Activated CD4-positive, alpha-beta T cell treated with anti-CD3 and anti-CD28 coated beads, Interleukin-2, amount 50 U/mL, for 48 hours (primary cell): ENCODE measurements at regions not wholly inside any gene's neighbourhood (a gene's known extent, or its start where the extent isn't known, plus 50 kb on each side); places are given as distances from the start of the nearest gene placed in this dataset.

Experiments used
- DNase-seq, 2 experiments: peaks; one replicate each; pipeline ENCODE4 v3.0.0-alpha.2; 2020

DNA sequence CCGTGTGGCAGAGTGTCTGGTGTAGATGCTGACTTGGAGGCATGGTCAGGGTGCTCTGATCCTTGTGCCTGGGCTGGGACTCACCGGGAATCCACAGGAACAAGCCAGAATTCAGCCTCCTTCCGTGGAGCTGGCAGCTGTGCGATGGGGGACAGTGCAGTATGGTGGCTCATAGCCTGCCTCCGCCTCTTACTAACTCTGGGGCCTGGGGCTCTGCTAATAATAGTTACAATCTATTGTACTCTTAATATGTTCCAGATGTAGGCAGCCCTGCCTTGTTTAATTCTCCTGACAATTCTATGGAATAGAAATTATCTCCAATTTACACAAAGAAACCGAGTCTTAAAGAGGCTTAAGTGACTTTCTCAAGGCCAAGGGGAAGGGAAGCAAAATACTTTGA is 77.6 kb downstream of the PCDH1 start:
- DNase-seq, result no peak

DNA sequence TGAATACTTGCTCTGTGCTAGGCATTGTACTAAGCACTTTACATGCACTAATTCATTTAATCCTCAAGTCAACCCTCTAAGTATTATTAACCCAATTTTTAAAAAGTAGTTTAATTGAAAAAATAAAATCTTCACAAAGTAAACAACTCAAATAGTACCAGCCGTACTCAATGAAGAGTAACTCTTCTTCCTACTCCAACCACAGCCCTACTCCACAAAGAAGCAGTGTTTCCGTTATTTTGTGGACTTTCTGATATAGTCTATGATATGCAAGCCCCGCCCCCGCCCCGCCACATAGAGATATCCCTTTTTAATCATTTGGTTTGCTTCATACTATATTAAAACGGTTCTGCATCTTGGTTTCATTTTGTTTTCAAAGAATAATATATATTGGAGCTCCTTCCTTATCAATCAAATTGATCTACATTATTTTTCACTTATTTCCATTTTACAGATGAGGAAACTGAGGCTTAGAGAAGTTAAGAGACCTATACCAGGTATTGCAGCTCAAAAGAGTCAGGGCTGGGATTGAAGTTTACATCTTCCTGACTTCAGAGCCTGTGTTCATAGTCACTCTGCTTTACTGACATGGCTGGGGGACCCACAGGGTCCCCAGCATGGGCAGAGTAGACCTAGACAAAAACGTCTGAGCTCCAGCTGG is 78.6 kb downstream of the PCDH1 start:
- DNase-seq, result no peak

DNA sequence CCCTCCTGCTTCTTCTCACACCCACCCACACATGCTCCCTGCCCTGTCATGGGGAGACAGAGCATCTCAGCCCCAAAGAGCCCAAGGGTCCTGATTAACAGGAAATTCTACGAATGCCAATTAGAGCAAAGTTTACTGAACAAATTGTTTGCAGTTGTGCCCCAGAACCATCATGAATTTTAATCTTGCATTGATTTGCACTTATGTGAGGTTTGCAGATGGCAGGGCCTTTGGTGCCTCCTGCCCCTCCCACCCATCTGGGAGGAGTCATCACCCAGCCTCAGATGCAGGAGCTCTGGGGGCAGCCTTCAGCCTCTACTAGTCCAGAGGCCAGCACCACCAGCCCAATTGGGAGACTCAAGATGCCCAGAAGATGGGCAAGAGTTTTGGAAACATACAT is 80.8 kb downstream of the PCDH1 start:
- DNase-seq, result no peak

DNA sequence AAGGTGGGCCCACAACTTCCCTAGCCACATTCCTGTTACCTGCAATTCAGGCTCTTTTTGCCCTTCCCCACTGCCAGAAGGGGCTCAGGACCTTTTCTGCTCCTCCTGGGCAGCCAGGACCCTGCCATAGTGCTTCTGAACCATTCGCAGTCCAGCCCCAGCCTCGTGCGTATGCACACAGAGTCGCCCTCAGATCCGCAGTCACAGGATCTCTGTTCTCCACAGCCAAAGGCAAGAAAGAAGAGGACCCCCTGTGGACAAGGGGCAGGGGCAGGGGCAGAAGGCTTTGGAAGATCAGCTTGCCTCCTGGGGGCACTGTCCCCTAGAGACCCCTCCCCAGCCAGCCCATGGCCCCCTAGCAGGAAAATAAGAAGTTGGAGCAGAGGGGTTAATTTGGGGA is 82.8 kb downstream of the PCDH1 start:
- DNase-seq, result no peak

DNA sequence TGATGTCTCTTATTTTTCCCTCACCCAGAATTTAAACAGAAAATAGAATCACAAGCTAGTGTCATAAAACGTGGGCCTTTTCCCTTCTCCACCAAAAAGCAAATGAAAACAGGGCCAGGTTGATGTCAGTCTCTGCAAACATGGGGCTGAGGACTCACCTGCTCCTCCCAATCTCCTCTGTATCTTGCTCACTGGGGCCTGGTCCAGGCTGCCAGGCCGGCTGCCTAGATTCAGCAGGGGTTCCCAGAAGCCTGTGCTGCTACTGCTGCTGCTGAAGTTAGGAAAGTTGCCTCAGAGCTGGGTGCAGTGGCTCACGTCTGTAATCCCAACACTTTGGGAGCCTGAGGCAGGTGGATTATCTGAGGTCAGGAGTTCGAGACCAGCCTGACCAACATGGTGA is 84.3 kb downstream of the PCDH1 start:
- no peak for DNase-seq

DNA sequence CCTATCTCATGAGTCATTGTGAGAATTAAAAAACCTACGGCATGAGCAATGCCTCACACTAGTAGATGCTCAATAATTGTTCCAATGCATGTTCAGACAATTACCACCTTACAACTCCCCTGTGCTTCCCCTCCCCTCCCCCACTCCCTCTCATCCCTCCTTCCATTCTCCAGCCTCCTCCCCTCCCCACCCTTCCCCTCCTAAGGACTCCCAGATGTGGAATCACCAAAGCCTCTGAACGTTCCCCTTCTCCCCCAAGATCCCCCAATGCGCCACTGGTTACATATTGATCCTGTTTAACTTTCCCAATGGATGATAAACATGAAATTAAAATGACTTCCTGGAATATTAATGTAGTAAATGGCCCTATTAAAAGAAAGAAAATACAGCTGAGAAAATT is 84.8 kb downstream of the PCDH1 start:
- no peak for DNase-seq

DNA sequence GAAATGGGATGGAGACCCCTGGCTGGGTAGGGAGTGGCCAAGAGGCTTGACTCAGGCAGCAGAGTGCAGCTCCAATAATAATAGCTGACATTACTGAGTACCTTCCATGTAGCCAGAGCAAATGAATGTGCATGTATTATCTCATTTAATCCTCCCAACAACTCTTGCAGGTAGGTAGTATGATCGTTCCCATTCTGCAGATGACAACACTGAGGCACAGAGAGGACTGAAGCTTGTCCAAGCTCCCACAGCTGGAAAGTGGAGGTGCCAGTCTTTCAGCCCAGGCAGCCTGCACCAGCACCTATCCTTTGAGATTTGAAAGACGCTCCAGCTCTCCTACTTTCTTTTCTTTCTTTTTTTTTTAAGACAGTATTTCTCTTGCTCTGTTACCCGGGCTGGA is 87.6 kb downstream of the PCDH1 start:
- DNase-seq, result no peak

DNA sequence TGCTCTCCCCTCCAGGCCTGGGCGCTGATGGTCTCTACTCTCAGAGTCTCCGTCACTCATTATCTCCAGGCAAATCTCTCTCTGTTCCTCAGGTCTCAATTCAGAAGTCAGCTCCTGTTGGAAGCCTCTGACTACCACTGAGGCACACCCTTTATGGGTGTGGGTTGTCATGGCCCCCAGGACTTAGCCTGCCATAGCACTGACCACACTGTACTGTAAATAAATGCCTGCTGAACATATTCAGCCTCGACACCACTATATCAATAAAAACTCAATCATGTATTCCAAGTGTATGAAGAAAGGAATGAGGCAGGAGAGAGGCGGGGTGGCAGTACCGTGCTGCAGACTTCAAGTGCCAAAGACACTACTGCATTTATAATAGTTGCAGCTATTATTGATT is 88.9 kb downstream of the PCDH1 start:
- no peak for DNase-seq

DNA sequence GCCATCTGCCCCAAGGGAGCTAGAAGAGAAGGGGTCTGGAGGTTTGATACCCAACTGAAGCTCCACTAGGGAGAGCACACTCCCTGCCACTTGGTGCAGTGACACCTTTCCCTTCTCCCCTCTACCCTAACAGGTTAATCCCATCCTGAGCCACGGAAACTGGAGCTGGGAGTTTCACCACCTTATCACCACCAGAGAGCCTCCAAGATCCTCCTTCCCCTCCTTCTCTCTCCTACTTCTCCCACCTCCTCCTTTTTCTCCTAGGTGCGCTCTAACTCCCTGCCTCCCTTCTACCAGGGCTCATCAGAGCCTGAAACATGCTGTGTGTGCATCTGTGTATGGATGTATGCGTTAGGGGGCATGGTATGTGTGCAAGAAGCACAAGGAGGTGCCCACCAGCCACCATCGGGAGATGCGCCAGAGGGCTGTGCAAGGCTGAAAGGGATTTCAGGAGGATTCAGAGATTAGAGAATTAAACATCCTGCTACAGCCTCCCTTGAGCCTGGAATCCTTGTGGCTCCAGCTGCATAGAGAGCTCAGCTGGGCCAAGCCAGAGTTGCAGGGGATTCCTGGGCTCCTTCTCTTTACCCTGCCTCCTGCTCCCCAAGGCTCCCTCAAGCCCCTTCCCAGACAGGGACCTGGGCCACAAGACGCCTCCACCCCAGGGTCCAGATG is 89.8 kb downstream of the PCDH1 start:
- no peak for DNase-seq

DNA sequence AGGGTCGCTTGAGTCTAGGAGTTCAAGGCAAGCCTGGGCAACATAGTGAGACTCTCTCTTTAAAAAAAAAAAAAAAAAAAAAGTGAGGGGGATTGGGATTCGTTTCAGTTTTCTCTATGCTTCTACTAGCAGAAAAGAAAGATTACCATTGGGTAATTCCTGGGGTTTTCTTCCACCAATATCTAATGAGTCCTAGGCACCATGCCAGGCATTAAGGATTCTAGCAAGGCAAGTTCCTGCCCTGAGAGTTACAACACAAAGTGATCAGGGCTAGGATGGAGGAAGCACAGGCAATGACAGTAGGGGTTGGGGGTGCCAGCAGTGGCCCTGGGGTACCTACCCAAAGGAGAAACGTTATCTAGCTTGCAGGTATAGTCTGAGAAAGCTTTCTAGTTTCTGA is 90.8 kb downstream of the PCDH1 start:
- no peak for DNase-seq

DNA sequence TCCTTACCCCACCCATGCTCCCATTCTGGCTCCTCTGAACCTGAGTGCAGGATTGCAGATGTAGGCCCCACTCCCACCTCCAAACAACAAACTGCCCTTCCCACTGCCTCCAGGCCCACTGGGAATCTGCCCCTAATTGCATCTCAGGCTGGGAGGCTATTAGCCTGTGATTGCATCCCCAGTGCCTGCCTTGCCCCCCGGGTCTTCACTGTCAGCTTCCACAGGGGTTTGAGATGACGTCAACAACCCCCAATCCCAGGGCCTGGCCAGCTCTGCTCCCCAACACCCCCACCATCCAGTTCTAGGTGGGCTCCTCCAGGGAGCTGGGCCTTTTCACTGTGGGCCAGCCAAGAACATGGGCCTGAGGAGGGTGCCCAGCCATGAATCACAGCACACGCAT is 91.5 kb downstream of the PCDH1 start:
- DNase-seq, result no peak

DNA sequence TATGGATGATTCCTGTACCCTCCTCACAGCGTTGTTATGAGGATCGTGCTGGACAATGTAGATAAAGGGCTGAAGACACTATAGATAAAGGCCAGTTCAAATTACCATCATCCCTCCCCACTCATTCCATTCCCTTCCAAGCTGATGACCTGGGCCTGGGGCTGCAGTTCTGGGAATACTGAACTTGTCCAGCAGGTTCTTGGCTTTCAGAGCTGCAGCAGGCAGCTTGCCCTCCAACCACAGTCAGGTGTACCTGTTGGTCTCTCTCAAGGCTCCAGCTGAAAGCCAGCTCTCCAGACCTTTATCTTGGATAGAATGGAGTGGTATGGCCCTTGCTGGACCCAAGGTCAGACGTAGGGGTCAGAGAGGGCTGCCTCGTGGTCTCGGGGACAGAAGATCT is 92.5 kb downstream of the PCDH1 start:
- no peak for DNase-seq

DNA sequence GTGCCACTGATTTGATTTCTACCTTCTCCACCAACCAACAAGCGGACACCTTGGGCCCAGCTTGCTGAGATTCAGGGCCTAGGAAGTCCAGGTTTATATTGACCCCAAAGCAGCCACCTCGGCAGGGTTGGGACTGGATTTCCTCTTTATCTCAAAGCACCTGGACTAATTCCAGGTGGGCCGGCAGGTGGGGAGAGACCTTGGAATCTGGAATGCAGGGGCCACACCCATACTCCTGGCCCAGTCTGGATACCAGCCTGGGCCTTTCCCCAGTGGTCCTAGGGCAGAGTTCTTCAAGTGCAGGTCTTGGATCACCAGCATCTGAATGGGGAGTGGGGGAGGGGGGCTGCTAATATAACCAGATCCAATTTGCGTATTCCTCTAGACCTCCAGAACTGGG is 93.1 kb downstream of the PCDH1 start:
- DNase-seq, result no peak

DNA sequence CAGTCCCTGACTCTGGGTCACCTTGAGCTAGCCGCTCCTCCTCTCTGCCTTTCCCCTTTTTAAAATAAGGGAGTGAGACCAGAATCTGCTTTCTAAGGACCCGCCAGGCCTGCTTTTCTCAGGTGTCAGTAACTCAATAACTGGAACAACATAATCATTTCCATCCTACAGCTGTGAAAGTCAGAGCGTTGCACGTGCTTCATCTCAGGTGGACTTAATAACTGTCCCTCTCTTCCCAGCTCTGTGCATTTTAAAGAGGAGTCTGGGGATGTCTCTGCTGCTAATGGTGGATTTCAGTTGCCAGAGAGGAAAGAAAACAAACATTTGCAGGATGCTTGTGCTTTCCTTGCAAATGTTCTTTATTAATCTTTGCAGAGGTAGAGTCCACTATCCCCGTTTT is 93.7 kb downstream of the PCDH1 start:
- no peak for DNase-seq

DNA sequence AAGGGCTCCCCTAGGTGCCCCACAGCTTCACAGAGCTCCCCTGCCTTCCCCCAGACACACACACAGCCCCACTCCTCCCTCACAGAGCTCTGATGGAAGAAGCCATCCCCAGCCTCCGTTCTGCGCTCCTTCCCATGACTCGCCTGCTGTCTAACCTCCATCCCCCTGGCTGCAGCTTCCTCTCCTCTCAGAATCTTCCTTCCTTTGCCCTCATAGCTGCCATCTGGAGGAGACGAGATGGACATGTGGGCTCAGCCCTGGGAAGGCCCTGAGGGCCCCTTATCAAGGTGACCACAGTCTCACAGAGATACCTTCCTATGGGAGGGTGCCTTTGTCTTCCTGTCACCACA is 94.3 kb downstream of the PCDH1 start:
- no peak for DNase-seq

DNA sequence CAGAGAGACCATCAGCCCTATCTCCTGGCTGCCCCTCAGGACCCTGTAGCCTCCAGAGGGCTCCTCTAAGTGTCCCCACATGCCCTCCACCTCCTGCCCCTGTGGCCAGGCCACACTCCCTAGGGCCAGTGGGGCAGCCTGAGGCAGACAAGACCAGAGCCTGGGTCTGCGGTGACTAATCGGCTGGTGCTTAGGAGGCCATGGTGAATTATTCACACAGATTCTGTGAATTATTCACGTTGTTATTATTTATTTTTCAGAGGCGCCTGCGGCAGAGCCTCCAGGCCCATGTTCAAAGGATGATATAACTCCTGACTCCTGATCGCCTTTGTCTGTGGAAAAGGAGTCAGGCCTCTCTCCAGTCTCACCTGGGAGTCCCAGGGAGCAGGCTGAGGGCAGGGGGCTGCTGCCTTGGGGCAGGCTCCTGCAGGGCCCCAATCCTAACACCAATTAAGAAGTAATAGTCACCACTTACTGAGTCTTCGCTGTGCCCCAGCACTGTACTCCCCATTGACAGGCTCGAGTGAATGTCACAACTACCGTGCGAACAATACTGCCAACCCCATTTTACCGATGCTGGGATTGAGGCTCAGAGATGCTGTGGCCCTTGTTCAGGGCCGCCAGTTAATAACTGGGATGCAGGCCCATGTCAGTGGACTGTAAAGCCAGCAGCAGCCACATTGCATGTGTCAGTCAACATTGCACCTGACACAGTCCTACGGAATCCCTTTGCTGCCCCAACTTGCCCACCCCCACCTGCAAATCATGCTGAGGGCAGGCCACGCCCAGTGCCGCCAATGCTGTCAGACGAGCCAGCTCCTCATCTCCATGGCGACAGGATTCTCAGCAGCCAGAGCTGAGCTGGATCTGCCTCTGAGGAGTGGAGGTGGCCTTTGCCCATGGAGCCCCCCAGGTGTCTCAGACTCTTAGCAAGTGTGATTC is 94.9 kb downstream of the PCDH1 start:
- no peak for DNase-seq

DNA sequence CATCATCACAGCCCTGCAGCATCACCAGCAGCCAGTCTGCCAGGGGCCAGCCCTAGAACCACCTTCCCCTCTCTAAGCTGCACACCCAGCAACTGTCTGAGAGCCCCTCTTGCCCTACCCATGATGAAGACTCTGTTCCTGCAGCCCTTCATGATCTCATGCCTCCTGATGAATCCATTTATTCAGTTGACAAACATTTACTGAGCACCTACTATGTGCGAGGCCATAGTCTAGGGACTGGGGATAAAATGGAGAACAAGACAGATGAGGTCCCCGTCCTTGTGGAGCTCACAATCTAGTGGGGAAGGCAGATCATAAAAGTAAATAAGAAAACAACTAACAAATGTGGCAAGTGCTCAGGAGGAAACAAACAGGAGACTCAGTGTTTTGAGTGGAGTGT is 96.3 kb downstream of the PCDH1 start:
- no peak for DNase-seq

DNA sequence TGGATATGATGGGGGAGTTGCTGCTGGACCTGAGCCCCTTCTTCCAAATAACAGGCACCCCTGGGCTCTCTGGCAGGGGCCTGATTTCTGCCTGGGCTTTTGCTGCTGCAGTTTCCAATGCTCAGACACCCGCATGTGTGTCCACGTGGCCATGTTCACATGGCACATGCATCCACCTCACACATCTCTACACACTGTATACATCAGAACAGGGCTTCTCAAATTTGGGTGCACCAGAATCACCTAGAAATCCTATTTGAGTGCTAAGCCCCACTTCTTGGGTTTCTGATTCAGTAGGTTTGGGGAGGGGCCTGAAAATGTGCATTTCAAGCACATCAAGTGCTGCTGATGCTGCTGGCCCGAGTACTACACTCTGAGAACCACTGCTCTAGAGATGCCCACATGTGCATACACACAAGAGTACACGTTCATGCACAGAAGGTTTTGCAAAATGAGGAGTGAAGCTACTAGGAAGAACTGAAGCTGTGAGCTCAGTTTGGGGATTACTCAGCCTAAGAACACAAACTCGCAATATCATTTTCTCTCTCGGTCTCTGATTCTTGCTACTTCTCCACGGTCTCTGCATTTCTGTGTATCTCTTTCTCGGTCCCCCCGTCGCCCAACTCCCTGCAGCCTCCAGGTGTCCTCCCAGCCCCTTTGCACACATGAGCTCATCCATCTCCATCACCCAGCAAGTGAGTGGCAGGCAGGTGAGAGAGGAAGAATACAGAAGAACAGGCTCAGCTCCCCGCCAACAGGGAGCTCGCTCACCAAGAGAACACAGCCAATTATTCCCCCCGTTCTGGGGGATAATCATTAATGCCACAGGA is 97.0 kb downstream of the PCDH1 start:
- DNase-seq, result no peak

DNA sequence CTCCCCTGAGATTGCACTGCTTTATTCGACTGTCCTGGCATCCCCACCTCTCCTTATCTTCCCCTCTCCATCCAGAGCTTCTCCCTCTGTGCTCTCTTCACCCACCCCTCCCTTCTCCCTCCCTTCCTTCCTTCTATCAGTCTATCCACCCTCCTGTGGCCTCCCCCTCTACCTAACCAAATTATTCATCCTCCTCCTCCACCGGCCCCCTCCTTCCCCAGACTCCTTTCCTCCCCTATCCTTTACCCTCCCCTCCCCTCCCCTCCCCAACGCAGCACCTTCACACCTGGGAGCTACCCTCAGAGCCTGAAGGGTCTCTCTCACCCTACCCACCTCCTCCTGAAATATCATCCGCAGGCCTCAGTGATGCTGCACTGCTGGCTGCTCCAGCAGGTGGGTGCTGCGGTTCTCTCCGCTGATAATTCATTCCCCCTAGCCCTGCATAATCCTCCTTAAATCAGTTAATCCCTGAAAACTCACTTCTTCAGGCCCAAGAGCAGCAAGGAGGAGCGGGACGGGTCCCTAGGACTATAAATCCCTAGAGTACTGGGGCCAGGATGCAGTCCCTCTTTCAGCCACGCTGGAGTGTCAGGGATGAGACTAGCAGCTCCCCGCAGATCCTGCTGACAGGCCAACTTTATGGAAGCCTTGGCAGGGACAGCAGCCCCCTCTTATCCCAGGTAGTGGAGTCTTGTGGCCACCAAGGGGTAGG is 97.8 kb downstream of the PCDH1 start:
- no peak for DNase-seq

DNA sequence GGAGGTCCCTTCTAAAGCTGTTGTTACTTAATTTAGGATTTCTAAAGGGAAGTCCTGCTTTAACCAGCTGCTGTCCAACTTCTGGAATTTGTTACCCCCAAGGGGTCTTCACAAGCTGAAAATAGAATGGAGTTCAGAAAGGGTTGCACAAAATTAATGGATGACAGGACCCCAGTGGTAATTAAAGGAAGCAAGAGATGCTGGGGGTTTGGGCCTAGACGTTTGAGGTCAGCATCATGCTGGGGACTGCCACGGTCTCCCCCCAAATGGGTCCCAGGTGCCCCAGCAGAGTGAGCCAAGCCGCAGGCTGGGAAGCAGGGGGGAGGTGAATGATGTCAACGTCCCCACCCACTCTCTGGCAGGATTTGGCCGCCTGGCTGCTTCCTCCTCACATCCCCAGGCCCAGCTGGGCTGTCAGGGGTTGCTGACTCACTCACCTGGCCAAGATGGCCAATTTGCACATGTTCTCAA is 97.5 kb upstream of the ARAP3 start:
- DNase-seq, result no peak

DNA sequence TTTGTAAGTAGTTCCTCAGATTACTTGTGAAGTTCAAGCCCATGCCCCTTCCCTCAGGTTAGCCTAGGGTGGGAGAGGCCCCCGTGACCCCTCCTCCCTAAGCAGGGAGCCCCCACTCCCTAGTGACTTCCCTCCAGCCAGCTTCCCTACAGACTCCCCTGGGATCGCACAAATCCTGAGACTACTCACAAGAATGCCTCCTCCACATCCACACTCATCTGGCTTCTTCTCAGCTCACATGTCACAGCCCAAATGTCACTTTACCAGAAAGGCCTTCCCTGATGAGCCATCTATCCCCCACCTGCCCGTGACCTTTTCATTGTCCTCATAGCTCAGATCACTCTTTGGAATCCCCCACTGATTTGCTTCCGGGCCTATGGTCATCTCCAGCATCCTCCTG is 96.7 kb upstream of the ARAP3 start:
- DNase-seq, result no peak

DNA sequence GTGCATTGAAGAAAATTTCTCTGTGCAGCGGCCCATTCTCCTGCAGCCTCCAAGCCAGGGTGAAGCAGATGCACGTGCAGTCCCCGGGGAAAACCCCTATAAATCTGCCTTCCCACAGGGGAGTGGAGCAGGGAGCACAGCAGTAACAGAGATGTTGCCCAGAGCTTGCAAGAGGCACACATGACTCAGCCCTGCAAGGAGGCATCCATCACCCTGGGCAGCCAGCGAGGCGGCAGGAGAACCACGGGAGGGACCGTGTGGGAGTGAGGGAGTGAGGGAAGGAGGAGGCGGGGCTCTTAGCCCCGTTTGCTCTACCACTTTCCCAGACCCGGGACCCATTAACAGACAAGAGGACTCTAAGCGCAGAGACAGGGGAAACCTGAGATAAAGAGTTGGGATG is 96.2 kb upstream of the ARAP3 start:
- DNase-seq, result no peak
